ENCODE measurements at regions not wholly inside any gene's neighbourhood (a gene's known extent, or its start where the extent isn't known, plus 50 kb on each side); places are given as distances from the start of the nearest gene placed in this dataset.

- TF ChIP-seq CTCF (IDR thresholded peaks at IDR 0.05 in 4 of 5, conservative IDR thresholded peaks at IDR 0.05 in 1 of 5) (no peak), POLR2A (IDR thresholded peaks at IDR 0.05) (no peak)
These were observed 290.9 kb upstream of the ANKRD55 start for GRCh38 chr5:56523790-56524575.

Measured in gastrocnemius medialis (tissue), 4 donors.